ENCODE measurements at regions not wholly inside any gene's neighbourhood (a gene's known extent, or its start where the extent isn't known, plus 50 kb on each side); places are given as distances from the start of the nearest gene placed in this dataset.

DNA sequence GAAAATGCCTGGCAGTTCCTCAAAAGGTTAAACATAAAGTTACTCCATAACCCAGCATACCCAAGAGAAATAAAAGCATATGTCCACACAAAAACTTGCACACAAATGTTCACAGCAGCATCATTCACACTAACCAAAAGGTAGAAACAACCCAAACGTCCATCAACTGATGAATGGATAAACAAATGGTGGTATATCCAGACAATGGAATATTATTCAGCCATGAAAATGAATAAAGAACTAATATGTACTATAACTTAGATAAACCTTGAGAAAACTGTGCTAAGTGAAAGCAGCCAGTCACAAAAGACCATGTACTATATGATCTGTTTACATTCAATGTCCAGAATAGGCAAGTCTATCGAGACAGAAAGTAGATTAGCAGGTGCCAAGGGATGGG is 60.4 kb downstream of the CAMK2N1 start:
- no peak for TF ChIP-seq ZFX (IDR thresholded peaks at IDR 0.05; ENCODE audit: borderline replicate concordance)
- TF ChIP-seq, protein P1, sequence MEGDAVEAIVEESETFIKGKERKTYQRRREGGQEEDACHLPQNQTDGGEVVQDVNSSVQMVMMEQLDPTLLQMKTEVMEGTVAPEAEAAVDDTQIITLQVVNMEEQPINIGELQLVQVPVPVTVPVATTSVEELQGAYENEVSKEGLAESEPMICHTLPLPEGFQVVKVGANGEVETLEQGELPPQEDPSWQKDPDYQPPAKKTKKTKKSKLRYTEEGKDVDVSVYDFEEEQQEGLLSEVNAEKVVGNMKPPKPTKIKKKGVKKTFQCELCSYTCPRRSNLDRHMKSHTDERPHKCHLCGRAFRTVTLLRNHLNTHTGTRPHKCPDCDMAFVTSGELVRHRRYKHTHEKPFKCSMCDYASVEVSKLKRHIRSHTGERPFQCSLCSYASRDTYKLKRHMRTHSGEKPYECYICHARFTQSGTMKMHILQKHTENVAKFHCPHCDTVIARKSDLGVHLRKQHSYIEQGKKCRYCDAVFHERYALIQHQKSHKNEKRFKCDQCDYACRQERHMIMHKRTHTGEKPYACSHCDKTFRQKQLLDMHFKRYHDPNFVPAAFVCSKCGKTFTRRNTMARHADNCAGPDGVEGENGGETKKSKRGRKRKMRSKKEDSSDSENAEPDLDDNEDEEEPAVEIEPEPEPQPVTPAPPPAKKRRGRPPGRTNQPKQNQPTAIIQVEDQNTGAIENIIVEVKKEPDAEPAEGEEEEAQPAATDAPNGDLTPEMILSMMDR (IDR thresholded peaks at IDR 0.05): no peak
- H3K27ac ChIP-seq: no peak overlapping the region

DNA sequence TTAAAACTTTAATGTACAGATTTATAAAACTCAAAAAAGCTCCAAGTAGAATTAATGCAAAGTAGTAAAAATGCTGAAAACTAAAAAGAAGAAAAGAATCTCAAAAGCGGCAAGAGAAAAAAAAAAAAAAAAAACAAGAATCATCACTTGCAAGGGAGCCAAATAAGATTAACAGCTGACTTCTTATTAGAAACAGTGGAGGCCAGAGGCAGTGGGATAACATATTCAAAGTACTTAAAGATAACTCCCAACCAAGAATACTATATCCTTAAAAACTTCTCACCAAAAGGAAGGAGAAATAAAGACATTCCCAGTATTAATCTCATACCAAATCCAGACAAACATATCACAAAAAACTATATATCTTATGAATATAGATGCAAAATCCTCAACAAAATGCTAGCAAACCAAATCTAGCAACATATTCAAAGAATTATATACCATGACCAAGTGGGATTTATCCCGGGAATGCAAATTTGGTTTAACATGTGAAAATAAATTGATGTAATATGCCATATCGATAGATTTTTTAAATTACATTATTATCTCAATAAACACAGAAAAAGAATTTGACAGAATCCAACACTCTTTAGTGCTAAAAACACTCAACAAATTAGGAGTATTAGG is 62.7 kb downstream of the CAMK2N1 start:
- TF ChIP-seq, protein P1 (IDR thresholded peaks at IDR 0.05): no peak
- TF ChIP-seq ZFX (IDR thresholded peaks at IDR 0.05; ENCODE audit: borderline replicate concordance): no peak
- no peak overlapping the region for H3K27ac ChIP-seq

DNA sequence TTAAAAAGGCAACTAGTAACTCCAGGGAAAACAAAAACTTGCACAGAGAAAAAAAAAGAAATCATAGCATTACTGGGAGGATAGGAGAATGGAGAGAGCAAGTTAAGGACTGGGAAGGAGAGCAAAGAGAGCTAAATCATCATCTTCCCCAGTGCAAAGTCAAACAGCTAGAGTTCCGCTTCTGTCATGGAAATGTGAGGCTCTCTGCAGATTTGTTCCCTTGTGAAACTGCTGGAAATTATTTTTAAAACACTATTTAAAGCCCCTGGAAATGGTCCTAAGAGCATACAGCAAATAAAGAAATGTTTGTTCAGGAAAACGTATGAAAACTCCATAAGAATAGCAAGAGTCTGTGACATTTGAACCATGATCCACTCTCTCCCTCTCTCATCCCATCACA is 64.6 kb downstream of the CAMK2N1 start:
- no peak overlapping the region for H3K27ac ChIP-seq
- TF ChIP-seq ZFX (IDR thresholded peaks at IDR 0.05; ENCODE audit: borderline replicate concordance): no peak
- TF ChIP-seq, protein P1 (IDR thresholded peaks at IDR 0.05): no peak

DNA sequence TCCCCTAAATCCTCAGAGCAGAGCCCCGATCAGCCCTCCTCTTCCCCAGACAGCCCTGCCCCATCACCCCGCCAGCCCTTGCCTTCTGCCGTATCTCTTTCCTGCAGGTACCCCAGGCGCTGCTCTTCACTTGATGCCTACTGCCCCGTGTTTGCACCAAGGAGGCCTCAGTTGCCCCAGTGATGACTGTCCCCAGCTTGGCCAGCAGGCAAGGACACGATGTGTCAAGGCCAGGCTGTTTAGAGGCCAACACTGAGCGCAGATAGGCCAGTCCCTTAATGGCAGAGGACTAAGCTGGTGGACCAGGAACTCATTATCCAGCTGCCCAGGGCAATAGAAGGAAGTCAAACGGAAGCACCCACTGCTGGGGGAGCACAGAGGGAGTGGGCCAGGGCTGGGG is 68.4 kb downstream of the CAMK2N1 start:
- no peak for TF ChIP-seq ZFX (IDR thresholded peaks at IDR 0.05; ENCODE audit: borderline replicate concordance)
- TF ChIP-seq, protein P1 (IDR thresholded peaks at IDR 0.05): no peak
- H3K27ac ChIP-seq: no peak overlapping the region

DNA sequence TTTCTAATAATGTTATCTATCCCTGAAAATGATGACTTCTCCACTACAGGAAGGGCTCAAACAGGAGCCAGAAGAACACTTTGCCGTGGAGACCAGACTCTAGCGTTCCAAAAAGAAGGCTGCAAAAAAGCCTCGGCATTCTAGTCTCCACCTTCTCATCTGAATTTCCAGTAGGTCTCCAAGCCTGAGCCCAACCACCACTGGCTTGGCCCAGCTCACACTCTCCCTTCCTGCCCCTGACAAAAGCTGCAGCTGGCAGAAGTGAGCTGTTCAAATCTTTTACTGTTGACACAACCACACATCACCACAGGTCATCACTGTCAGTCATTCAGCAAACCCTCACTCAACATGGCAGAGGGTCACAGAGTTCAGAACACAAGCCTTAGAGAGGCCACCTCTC is 69.3 kb downstream of the CAMK2N1 start:
- no peak for TF ChIP-seq ZFX (IDR thresholded peaks at IDR 0.05; ENCODE audit: borderline replicate concordance)
- TF ChIP-seq, protein P1 (IDR thresholded peaks at IDR 0.05): no peak

DNA sequence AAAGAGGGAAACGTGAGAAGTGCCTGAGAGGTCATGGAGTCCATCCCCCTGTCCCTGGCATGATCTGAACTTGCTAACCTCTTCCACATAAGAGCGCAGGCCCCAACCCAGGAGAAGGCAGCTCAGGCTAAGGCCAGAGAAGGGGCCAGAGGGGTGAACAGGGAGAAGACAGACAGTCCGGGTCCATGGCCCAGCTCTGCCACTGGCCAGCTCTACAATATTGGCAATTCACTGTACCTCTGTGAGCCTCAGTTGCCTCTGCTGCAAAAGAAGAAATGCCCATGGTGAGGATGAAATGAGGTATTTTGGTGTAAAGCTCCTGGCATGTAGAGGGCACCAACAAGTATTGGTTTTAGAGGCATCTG is 72.3 kb downstream of the CAMK2N1 start:
- H3K27ac ChIP-seq: no peak overlapping the region
- TF ChIP-seq ZFX (IDR thresholded peaks at IDR 0.05; ENCODE audit: borderline replicate concordance): no peak
- TF ChIP-seq, protein P1 (IDR thresholded peaks at IDR 0.05): no peak

More for the DNA sequence above, 69.3 kb downstream of the CAMK2N1 start:
- H3K27ac ChIP-seq: no peak overlapping the region

DNA sequence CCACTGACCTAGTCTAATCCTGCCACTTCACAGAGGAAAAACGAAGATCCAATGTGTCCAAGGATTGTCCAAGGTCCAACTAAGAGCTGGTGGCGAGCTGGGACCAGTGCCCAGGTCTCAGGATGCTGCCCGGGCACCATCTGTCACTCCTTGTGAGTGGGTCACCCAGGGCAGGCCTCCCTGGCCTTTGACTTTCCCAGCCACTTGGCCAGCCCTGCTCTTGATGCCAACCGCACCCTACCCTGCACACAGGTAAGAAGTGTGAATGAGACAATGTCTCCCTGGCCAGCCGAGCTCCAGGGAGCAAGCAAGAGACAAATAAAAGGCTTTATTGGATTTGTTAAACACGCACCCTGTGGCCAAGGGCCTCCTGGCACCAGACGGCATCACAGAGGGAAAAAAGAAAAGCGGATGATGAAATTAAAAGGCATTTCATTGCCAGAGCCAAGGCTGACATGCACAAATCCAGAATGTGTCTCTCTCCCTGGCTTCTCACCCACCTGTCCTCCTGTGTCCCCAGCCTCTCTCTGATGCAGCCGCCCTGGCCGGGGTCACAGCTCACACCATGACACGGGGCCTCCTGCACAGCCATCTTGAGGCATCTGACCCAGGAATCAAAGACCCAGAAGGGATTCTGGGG is 72.8 kb downstream of the CAMK2N1 start:
- H3K27ac ChIP-seq: no peak overlapping the region
- TF ChIP-seq ZFX (IDR thresholded peaks at IDR 0.05; ENCODE audit: borderline replicate concordance): no peak
- TF ChIP-seq, protein P1 (IDR thresholded peaks at IDR 0.05): no peak
